Spleen (tissue), 7 donors: ENCODE measurements at regions not wholly inside any gene's neighbourhood (a gene's known extent, or its start where the extent isn't known, plus 50 kb on each side); places are given as distances from the start of the nearest gene placed in this dataset.

Source experiments
- CTCF ChIP-seq, 11 experiments: fragments of 200-600 bp in 7 of 11; fragments of 450-650 bp in 4 of 11; sonication (generic) in 4 of 11; IDR thresholded peaks in 8 of 11; conservative IDR thresholded peaks in 3 of 11; 1 replicate in 7 of 11; 2 replicates in 4 of 11; pipeline versions ENCODE4 v1.4.0 to v1.8.0; 2016 to 2021; ENCODE audit warnings: antibody characterized with exemption in 11 of 11, inconsistent platforms in 4 of 11, mild to moderate bottlenecking in 1 of 11
- POLR2A ChIP-seq, 3 donors: fragments of 450-650 bp; IDR thresholded peaks; one replicate each; pipeline ENCODE4 v1.5.1; 2017; ENCODE audit warnings: antibody characterized with exemption in 3 of 3, mild to moderate bottlenecking in 1 of 3
- donor health status: DM: no; HTN: no; CAD: no; lungs with moderate emphysema.
- donor health status: DM: no; HTN: no; CAD: no.
- donor health status: DM: no; HTN: no; CAD: no.

- TF ChIP-seq POLR2A (IDR thresholded peaks at IDR 0.05) (no peak), CTCF (IDR thresholded peaks at IDR 0.05 in 8 of 11, conservative IDR thresholded peaks at IDR 0.05 in 3 of 11) (no peak)
These were observed 96.7 kb upstream of the DIAPH3 start for GRCh38 chr13:60260440-60260839.
